Stimulated activated CD4-positive, alpha-beta T cell treated with anti-CD3 and anti-CD28 coated beads, Interleukin-1b, Interleukin-23, amount 100 ng/mL, for 48 hours (primary cell): ENCODE measurements at regions not wholly inside any gene's neighbourhood (a gene's known extent, or its start where the extent isn't known, plus 50 kb on each side); places are given as distances from the start of the nearest gene placed in this dataset.
"Not testable (repeated sequence)": the region's sequence is repeated elsewhere in the genome, so short reads cannot be mapped to it uniquely, and the experiment has no call there.

Experiments
- DNase-seq: peaks from one replicate; pipeline ENCODE4 v3.0.0-alpha.2; 2020

DNA sequence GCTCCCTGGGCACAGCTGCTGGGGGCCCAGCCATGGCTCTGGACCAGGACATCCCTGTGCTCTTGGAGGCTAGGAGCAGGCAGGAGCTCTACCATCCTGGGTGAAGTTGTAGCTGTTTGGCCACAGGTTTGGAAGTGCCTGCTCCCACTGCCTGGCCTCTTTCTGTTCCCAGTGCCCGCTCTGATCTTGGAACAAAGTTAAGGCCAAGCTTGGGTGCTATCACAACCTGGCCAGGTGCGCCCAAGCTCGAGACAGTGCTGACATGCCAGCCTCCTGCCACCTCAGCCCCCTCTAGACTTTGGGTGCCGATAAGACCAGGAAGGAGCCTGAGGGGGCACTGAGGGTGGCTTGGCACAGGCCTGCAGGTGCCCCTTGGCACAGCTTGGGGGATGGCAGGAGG, 686.1 kb upstream of the AADAT start:
- no peak for DNase-seq

GRCh38 chr4:170773709-170774273, 684.0 kb upstream of the AADAT start:
- DNase-seq, result no peak

- no peak for DNase-seq
Measured at GRCh38 chr4:170772429-170772828, 682.7 kb upstream of the AADAT start.

DNA sequence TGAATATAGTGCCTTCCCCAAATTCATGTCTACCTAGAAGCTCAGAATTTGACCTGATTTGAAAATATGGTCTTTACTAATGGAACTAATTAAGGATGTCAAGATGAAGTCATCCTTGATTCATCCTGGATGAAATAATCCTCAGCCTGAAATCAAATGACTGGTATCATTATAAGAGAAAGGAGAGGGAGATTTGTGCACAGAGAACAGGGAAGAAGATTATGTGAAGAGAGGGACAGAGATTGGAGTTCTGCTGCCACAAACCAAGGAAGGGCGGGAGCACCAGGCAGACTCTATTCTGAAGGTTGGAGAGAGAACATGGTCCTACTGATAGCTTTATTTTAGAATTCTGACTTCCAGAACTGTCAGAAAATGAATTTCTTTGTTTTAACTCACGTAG, 680.9 kb upstream of the AADAT start:
- no peak for DNase-seq

DNA sequence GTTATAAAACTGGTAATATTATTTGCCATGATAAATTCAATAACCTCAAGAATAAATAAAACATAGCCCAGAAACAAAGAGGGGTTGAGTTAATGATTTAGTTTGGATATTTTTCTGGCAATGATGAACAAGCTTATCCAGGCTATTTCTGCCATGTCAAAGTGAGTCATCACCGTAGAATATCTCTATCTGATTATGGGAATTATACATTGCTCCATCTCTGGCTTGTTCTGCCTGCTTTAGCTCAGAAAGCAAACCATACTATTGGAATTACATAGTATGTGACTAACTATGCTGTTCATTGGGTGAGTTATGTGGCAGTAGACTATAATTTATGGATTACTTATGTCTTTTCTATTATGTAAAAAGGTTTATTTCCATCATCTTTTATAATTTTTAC, 680.1 kb upstream of the AADAT start:
- DNase-seq, result no peak

- DNase-seq, result no peak
Measured at GRCh38 chr4:170758988-170759387, 669.2 kb upstream of the AADAT start.

- DNase-seq, result no peak
Measured at GRCh38 chr4:170750519-170750918, 660.8 kb upstream of the AADAT start.

DNA sequence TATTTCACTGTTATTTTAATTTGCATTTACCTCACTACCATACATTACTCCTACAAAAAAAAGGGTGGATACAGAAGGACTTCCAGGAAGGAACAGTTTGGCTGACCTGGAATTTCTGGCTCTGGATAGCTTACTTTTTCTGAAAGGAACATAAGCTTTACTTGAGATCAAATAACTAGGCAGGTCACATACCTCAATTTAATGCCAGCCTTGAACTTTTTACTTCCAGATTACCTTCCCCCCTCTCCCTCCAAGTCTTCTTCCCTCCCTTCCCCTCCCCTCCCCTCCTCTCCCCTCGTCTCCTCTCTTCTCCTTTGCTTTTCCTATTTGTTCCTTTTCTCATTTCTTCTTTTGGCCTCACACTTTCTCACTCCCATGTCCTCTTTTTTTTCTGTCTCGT, 659.2 kb upstream of the AADAT start:
- DNase-seq, result no peak

GRCh38 chr4:170743633-170744032, 653.9 kb upstream of the AADAT start:
- no peak for DNase-seq

GRCh38 chr4:170741856-170742255, 652.1 kb upstream of the AADAT start:
- no peak for DNase-seq

- no peak for DNase-seq
Measured at GRCh38 chr4:170736710-170737109, 647.0 kb upstream of the AADAT start.

- DNase-seq, result no peak
Measured at GRCh38 chr4:170729897-170730296, 640.1 kb upstream of the AADAT start.

DNA sequence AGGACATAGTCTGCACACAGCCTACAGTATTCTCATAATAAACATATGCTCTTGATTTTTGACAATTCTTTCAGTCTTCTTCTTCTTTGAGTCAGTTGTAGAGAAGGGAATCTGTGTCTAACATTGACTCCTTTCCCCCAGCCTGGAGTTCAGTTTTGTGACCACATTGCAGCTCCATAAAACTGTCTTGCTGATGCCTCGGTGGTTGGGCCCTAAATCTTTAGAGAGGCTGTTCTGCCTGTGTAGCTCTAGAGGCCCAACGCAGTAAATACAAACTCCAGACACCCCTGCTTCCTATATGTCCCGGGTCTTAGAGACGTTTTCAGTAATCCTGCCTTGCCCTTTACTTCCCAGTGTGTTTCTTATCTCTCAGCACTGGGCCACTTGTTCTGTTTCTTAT, 639.5 kb upstream of the AADAT start:
- DNase-seq, result no peak

DNA sequence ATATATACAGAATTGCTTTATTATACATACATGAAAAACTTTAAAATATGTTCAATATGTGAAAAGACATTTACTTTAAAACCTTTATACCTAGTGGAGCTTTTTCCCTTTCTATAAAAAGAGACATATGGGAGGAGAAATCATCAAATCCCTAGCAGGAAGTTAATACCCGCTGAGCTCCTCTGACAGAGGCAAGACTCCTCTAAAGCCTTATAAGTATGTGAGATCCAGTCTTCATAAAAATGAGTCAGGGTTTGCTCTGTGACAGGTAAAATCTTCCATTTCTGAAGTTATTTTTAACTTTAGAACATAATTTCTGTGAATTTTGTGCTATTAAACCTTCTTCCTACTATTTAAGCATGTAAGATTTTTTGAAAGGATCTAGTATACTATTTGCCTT, 634.4 kb upstream of the AADAT start:
- no peak for DNase-seq

DNA sequence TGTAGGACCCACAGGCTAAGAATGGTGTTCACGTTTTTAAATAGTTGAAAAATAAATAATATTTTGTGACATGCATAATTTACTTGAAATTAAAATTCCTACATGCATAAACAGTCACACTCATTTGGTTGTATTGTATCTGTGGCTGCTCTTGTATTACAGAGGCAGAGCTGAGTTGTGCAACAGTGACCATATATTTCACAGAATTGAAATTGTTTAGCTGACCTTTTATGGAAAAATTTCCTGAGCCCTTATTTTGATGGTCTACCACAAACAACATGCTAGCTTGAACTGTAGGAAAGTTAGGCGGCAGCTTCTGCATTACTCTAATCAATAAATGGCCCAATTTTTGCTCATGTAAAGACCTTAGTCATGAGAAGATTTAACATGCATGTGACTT, 633.4 kb upstream of the AADAT start:
- no peak for DNase-seq

- DNase-seq, result no peak
Measured at GRCh38 chr4:170721812-170722373, 632.1 kb upstream of the AADAT start.

- DNase-seq, result no peak
Measured at GRCh38 chr4:170716868-170717267, 627.1 kb upstream of the AADAT start.

GRCh38 chr4:170705907-170706306, 616.2 kb upstream of the AADAT start:
- DNase-seq, result no peak

GRCh38 chr4:170700064-170700463, 610.3 kb upstream of the AADAT start:
- DNase-seq, result no peak

- no peak for DNase-seq
Measured at GRCh38 chr4:170698334-170698733, 608.6 kb upstream of the AADAT start.

GRCh38 chr4:170697845-170698244, 608.1 kb upstream of the AADAT start:
- DNase-seq, result no peak

DNA sequence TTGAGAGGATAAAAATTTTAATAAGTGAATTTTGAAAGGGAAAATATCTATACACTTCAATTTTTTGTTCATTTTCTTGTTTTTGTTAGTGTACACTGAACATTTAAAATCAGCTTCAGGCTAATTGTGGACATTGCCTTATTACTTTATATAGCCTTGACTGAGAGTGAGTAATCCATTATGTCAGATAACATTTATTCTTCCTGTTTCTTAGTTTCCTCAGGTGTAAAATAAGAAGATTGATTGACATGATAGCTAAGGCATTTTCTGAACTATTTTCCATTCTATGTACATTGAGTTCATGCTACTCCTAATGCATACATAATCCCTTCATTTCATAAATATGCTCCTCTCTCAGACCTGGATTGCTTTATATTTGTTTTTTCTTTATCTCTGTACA, 607.3 kb upstream of the AADAT start:
- DNase-seq, result no peak

DNA sequence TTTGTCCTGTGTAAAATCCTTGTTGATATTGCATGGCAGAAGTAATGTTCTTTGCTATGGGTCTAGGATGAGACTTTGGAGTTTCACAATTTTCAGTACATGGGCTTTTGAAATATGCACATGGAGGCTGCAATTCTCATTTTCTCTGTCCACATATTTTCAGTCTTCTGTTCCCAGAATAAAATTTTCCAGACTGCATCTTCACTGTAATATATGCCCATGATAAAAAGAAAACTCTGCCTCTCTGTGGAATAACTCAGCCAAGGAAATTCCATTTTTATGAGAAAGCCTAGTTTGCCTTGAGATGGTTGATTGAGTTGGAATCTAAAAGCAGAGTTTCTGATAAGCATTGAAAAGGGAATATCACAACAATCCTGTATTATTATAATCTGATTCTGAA, 601.4 kb upstream of the AADAT start:
- DNase-seq, result no peak

DNA sequence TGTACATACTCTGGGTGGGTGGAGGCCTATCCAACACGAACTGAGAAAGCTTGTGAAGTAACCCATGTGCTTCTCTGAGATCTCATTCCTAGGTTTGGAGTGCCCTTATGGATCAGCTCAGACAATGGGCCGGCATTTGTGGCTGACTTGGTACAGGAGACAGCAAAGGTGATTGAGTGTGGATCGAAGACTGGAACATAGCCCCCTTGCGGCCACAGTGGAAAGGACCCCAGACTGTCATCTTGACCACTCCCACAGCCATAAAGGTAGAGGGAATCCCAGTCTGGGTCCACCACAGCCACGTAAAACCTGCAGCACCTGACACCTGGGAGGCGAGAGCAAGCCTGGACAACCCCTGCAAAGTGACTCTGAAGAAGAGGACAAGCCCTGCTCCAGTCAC, 598.0 kb upstream of the AADAT start:
- DNase-seq, result no peak

DNA sequence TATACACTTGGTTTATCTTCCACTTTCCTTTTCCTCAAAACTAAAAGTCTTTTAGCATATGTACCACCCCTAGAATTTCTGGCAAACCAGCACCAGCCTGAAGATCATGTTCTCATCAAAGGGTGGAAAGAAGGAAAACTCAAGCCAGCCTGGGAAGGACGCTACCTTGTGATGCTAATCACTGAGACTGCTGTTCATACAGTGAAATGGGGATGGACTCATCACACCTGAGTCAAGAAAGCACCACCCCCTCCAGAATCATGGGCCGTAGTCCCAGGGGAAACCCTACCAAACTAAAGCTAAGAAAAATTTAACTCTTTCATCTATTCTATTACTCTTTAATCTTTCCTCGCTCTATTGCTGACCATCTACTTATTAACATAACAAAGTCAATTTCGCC, 595.9 kb upstream of the AADAT start:
- not testable (repeated sequence) for DNase-seq
